ENCODE measurements at regions not wholly inside any gene's neighbourhood (a gene's known extent, or its start where the extent isn't known, plus 50 kb on each side); places are given as distances from the start of the nearest gene placed in this dataset.

GRCh38 chr18:78867131-78867530, 112.5 kb upstream of the SALL3 start:
- Histone ChIP-seq H3K4me2 (replicated peaks; ENCODE audit: extremely low read depth, low read length, poor library complexity, severe bottlenecking) (no peak overlapping the region), H3K36me3 (replicated peaks in 1 of 2; ENCODE audit: control insufficient read depth in 1 of 2, insufficient read depth in 2 of 2, low read length in 2 of 2) (no peaks in the 10 kb centered on the region), H4K20me1 (ENCODE audit: insufficient read depth, low read length) (no peaks in the 10 kb centered on the region), H2AFZ (ENCODE audit: insufficient read depth, low read depth, low read length, poor library complexity, severe bottlenecking) (no peak overlapping the region), H3K4me1 (ENCODE audit: control insufficient read depth in 1 of 2, insufficient read depth in 2 of 2, low read length in 2 of 2) (no peaks in the 10 kb centered on the region), H3K9ac (ENCODE audit: insufficient read depth, low read length, poor library complexity, severe bottlenecking) (no peak overlapping the region), H3K9me3 (replicated peaks in 1 of 2; ENCODE audit: control insufficient read depth in 1 of 2, insufficient read depth in 1 of 2, low read length in 2 of 2) (no peaks in the 10 kb centered on the region), H3K27me3 (ENCODE audit: control insufficient read depth in 2 of 2, insufficient read depth in 2 of 2, low read length in 2 of 2) (no peaks in the 10 kb centered on the region), H3K27ac (ENCODE audit: low read depth in 1 of 2, low read length in 2 of 2) (no peak overlapping the region), H3K79me2 (ENCODE audit: insufficient read depth, low read length) (no peaks in the 10 kb centered on the region), H3K4me3 (replicated peaks in 1 of 3; ENCODE audit: low read depth in 2 of 3, low read length in 3 of 3) (no peak overlapping the region)
- no peaks in the 10 kb centered on the region for H3K36me3 Mint-ChIP-seq
- peaks cover 0 to 8% (median 0%) of the 10 kb centered on the region in 7 donors for H3K9me3 Mint-ChIP-seq
- H3K27ac Mint-ChIP-seq, result no peak overlapping the region
- DNase-seq, result no peak
- H3K4me1 Mint-ChIP-seq, result no peaks in the 10 kb centered on the region
- 91% methylated on average over 19 of the region's 19 CpGs for WGBS (ENCODE audit: insufficient coverage)
- H3K27me3 Mint-ChIP-seq (ENCODE audit: low read depth in 3 of 3), result peaks cover 7 to 25% (median 10%) of the 10 kb centered on the region in 3 donors
- H3K4me3 Mint-ChIP-seq, result no peak overlapping the region
- intact Hi-C loops (cut with micrococcal nuclease), result no loop called here
- TF ChIP-seq CTCF (IDR thresholded peaks at IDR 0.05), result no peak

- H2AFZ ChIP-seq (ENCODE audit: insufficient read depth, low read depth, low read length, poor library complexity, severe bottlenecking), result no peak overlapping the region
- Mint-ChIP-seq H3K36me3 (no peaks in the 10 kb centered on the region), H3K4me1 (peaks cover 4% of the 10 kb centered on the region), H3K27me3 (ENCODE audit: low read depth in 3 of 3) (peaks cover 5 to 20% (median 7%) of the 10 kb centered on the region in 3 donors), H3K4me3 (no peak overlapping the region), H3K27ac (no peak overlapping the region), H3K9me3 (peaks cover 0 to 2% (median 0%) of the 10 kb centered on the region in 7 donors)
- no peak overlapping the region for H3K4me3 ChIP-seq (replicated peaks in 1 of 3; ENCODE audit: low read depth in 2 of 3, low read length in 3 of 3)
- no peaks in the 10 kb centered on the region for H4K20me1 ChIP-seq (ENCODE audit: insufficient read depth, low read length)
- H3K4me2 ChIP-seq (replicated peaks; ENCODE audit: extremely low read depth, low read length, poor library complexity, severe bottlenecking), result no peak overlapping the region
- no peak for DNase-seq
- peaks cover 4 to 5% of the 10 kb centered on the region in 2 donors for H3K4me1 ChIP-seq (ENCODE audit: control insufficient read depth in 1 of 2, insufficient read depth in 2 of 2, low read length in 2 of 2)
- no peak for TF ChIP-seq CTCF (IDR thresholded peaks at IDR 0.05)
- H3K27me3 ChIP-seq (ENCODE audit: control insufficient read depth in 2 of 2, insufficient read depth in 2 of 2, low read length in 2 of 2), result no peaks in the 10 kb centered on the region
- no peak overlapping the region for H3K27ac ChIP-seq (ENCODE audit: low read depth in 1 of 2, low read length in 2 of 2)
- 69% methylated on average over 8 of the region's 17 CpGs for WGBS (ENCODE audit: insufficient coverage)
- H3K9ac ChIP-seq (ENCODE audit: insufficient read depth, low read length, poor library complexity, severe bottlenecking), result no peak overlapping the region
- no peaks in the 10 kb centered on the region for H3K36me3 ChIP-seq (replicated peaks in 1 of 2; ENCODE audit: control insufficient read depth in 1 of 2, insufficient read depth in 2 of 2, low read length in 2 of 2)
- H3K79me2 ChIP-seq (ENCODE audit: insufficient read depth, low read length), result no peaks in the 10 kb centered on the region
- no peaks in the 10 kb centered on the region for H3K9me3 ChIP-seq (replicated peaks in 1 of 2; ENCODE audit: control insufficient read depth in 1 of 2, insufficient read depth in 1 of 2, low read length in 2 of 2)
- intact Hi-C loops (cut with micrococcal nuclease), result no loop called here
Measured at GRCh38 chr18:78868330-78869316, 111.0 kb upstream of the SALL3 start.
